Stimulated activated CD4-positive, alpha-beta T cell treated with anti-CD3 and anti-CD28 coated beads, Interleukin-4, amount 100 ng/mL, for 4 hours (primary cell): ENCODE measurements at regions not wholly inside any gene's neighbourhood (a gene's known extent, or its start where the extent isn't known, plus 50 kb on each side); places are given as distances from the start of the nearest gene placed in this dataset.
"Not testable (repeated sequence)": the region's sequence is repeated elsewhere in the genome, so short reads cannot be mapped to it uniquely, and the experiment has no call there.

ENCODE experiments used
- DNase-seq, 2 experiments: peaks; one replicate each; pipeline ENCODE4 v3.0.0-alpha.2; 2020

GRCh38 chr12:34306133-34306830 lies 284.0 kb downstream of the ALG10 start:
- no peak for DNase-seq

DNA sequence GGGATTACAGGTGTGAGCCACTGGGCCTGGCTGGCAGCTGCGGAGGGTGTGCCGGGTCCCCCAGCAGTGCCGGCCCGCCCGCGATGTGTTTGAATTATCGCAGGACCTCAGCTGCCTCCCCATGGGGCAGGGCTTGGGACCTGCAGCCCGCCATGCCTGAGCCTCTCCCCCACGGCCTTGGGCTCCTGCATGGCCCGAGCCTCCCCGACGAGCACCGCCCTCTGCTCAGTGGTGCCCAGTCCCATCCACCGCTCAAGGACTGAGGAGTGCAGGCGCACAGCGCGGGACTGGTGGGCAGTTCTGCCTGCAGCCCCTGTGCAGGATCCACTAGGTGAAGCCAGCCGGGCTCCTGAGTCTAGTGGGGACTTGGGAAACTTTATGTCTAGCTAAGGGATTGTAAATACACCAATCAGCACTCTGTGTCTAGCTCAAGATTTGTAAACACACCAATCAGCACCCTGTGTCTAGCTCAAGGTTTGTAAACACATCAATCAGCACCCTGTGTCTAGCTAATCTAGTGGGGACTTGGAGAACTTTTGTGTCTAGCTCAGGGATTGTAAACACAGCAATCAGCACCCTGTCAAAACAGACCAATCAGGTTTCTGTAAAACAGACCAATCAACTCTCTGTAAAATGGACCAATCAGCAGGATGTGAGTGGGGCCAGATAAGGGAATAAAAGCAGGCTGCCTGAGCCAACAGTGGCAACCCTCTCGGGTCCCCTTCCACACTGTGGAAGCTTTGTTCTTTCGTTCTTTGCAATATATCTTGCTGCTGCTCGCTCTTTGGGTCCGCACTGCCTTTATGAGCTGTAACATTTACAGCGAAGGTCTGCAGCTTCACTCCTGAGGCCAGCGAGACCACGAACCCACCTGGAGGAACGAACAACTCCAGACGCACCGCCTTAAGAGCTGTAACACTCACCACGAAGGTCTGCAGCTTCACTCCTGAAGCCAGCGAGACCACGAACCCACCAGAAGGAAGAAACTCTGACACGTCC lies 287.8 kb downstream of the ALG10 start:
- DNase-seq = not testable (repeated sequence)

DNA sequence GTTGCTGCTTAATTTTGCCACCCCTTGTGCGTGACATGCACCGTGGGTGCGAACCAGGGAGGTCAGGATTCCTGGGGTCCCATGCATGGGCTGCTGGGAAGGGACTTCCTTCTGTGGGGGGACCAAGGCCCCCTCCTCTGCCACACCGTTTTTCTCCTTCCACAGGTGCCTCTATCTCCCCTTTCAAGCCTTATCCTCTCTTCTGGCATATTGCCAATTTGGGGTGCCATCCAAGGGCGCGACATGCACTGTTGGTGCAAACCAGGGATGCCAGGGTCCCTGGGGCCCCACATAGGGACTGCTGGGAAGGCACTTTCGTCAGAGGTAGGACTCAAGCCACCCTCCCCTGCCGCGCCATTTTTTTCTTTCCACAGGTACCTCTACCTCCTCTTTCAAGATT lies 289.0 kb downstream of the ALG10 start:
- DNase-seq = no peak

DNA sequence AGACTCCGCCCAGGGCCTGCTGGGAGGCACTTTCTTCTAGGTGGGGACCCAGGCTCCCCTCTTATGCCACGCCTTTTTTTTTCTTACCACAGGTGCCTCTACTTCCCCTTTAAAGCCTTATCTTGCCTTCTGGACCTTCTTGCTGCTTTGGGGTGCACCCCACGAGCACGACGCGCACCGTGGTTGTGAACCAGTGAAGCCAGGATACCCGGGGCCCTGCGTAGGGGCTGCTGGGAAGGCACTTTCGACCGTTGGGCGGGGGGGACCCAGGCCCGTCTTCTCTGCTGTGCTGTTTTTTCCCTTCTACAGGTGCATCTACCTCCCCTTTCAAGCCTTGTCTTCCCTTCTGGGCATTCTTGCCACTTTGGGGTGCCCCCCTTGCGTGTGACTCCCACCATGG lies 305.4 kb downstream of the ALG10 start:
- DNase-seq = no peak

- no peak for DNase-seq
Observed at GRCh38 chr12:34333337-34333736, 311.0 kb downstream of the ALG10 start.

GRCh38 chr12:34334538-34334937 lies 312.2 kb downstream of the ALG10 start:
- no peak for DNase-seq

- DNase-seq = no peak
Observed at GRCh38 chr12:34334953-34335743, 312.9 kb downstream of the ALG10 start.

GRCh38 chr12:34335819-34336262 lies 313.5 kb downstream of the ALG10 start:
- no peak for DNase-seq

GRCh38 chr12:34336619-34337465 lies 314.5 kb downstream of the ALG10 start:
- DNase-seq = no peak

GRCh38 chr12:34338751-34339150 lies 316.5 kb downstream of the ALG10 start:
- DNase-seq = no peak

DNA sequence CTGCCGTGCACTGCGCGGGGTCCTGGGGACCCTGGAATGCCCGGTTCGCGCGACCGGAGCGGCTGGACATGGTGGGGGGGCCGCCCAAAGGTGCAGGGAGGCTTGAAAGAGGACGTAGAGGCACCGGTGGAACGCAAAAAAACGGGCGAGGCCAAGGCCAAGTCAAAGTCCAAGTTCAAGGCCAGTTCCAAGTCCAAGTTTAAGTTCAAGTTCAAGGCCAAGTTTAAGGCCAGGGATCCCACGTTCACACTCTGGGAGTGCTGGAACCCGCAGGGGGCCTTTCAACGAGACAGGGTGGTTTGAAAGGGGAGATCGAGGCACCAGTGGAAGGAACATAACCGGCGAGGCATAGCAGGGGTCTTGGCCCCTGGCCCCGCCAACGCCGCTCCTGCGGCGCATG lies 317.6 kb downstream of the ALG10 start:
- DNase-seq = no peak

DNA sequence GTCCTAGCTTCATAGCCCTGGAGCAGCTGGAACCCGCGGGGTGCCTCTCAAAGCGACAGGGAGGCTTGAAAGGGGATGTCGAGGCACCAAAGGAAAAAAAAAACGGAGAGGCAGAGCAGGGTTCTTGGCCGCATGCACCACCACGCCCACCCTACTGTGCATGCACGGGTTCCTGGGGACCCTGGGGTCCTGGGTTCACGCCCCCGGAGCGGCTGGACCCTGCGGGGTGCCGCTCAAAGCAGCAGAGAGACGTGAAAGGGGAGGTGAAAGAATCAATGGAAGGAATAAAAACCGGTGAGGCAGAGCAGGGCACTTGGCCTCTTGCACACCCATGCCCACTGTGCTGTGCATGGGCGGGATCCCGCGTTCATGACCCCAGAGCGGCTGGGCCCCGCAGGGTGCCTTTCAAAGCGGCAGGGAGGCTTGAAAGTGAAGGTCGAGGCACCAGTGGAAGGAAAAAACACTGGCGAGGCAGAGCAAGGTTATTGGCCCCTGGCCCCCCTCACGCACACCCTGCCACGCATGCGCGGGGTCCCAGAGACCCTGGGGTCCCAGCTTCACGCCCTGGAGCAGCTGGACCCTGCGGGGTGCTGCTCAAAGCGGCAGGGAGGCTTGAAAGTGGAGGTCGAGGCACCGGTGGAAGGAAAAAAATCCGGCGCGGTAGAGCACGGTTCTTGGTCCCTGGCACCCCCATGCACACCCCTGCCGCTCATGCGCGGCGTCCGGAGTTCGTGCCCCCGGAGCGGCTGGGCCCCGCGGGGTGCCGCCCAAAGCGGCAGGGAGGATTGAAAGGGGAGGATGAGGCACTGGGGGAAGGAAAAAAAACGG lies 318.5 kb downstream of the ALG10 start:
- DNase-seq = no peak

- no peak for DNase-seq
Observed at GRCh38 chr12:34341362-34341733, 319.1 kb downstream of the ALG10 start.

GRCh38 chr12:34342048-34342447 lies 319.8 kb downstream of the ALG10 start:
- no peak for DNase-seq

- no peak for DNase-seq
Observed at GRCh38 chr12:34343345-34343744, 321.0 kb downstream of the ALG10 start.

- DNase-seq = no peak
Observed at GRCh38 chr12:34343766-34344165, 321.5 kb downstream of the ALG10 start.

GRCh38 chr12:34344851-34345522 lies 322.7 kb downstream of the ALG10 start:
- DNase-seq = no peak

DNA sequence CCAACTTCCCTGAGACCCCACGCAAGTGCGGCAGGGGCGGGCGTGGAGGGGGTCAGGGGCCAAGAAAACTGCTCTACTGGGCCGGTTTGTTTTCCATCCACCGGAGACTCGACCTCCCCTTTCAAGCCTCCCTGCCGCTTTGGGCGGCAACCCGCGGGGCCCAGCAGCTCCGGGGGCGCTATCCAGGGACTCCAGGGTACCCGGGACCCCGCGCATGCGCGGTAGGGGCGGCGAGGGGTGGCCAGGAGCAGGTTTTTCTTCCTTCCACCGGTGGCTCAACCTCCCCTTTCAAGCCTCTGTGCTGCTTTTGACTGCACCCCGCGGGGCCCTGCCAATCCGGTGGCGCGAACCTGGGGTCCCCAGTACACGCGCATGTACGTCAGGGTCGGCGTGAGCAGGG lies 323.5 kb downstream of the ALG10 start:
- DNase-seq = no peak

- DNase-seq = no peak
Observed at GRCh38 chr12:34346372-34347034, 324.2 kb downstream of the ALG10 start.

- no peak for DNase-seq
Observed at GRCh38 chr12:34347367-34347766, 325.1 kb downstream of the ALG10 start.
